Activated naive CD8-positive, alpha-beta T cell treated with anti-CD3 and anti-CD28 coated beads, Interleukin-2, amount 10 ng/mL, durations not matched to agents 7 days and 5 days (primary cell): ENCODE measurements at regions not wholly inside any gene's neighbourhood (a gene's known extent, or its start where the extent isn't known, plus 50 kb on each side); places are given as distances from the start of the nearest gene placed in this dataset.

Source experiments
- ATAC-seq: fragments of 150-1000 bp; cut with Tn5 transposase; one replicate; pipeline ENCODE4 v1.10.0; 2021; ENCODE audit warnings: low read depth, moderate library complexity
- POLR2A ChIA-PET: fragments of 350-600 bp; sonication (Branson Sonifier 250); formaldehyde crosslinking; loops from one replicate; lab custom pipeline; 2021; ENCODE audit warnings: antibody characterized with exemption; lab: Charles Lee
- DNase-seq: peaks from one replicate; pipeline ENCODE4 v3.0.0; 2021
- H3K27ac Mint-ChIP-seq: one replicate; pipeline ENCODE4 v1.8.0; 2022; ENCODE audit warnings: mild to moderate bottlenecking, mixed read lengths
- H3K27me3 Mint-ChIP-seq: one replicate; pipeline ENCODE4 v1.8.0; 2022; ENCODE audit warnings: mild to moderate bottlenecking, moderate library complexity, mixed read lengths
- H3K36me3 Mint-ChIP-seq: one replicate; pipeline ENCODE4 v1.8.0; 2021; ENCODE audit warnings: mild to moderate bottlenecking, mixed read lengths
- H3K4me1 Mint-ChIP-seq: one replicate; pipeline ENCODE4 v1.8.0; 2021; ENCODE audit warnings: mixed read lengths
- H3K4me3 Mint-ChIP-seq: one replicate; pipeline ENCODE4 v1.8.0; 2022; ENCODE audit warnings: mild to moderate bottlenecking, moderate library complexity, mixed read lengths
- H3K9me3 Mint-ChIP-seq: one replicate; pipeline ENCODE4 v1.8.0; 2021; ENCODE audit warnings: mixed read lengths

DNA sequence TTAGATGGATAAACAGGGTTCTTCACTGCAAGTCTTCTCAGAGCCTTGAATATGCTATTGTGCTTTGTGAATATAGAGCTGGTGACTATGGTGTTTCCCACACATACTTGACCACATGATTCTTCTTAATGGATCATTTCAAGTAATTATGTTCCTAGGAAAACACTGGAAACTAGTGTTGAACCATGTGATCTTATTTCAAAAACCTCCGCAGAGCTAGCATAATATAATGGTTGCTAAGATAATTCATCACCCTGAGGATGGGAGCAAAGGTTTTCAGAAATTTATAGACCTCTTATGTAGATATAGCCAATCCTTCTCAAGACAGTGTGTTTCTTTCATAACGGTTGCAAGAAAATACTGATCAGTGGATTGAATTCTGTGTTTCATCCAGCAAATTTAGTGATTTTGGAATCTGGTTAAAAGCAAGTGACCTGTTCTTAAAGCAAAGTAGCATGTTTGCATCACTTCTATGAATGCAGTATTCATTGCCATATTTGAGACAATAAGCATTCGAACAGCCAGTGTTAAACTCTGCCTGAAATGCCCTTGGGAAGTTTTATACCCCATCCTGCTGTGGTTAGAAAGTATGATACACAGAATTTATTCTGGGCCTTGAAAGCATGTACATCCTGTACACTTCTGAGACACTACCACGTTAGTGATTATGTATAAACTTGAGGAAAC, 341.0 kb upstream of the E2F7 start:
- ATAC-seq (no peak), DNase-seq (no peak)
- Mint-ChIP-seq H3K4me3 (no peak overlapping the region), H3K27me3 (no peaks in the 10 kb centered on the region), H3K36me3 (no peaks in the 10 kb centered on the region), H3K4me1 (no peaks in the 10 kb centered on the region), H3K9me3 (no peaks in the 10 kb centered on the region), H3K27ac (no peak overlapping the region)
- POLR2A ChIA-PET = no interaction called here

DNA sequence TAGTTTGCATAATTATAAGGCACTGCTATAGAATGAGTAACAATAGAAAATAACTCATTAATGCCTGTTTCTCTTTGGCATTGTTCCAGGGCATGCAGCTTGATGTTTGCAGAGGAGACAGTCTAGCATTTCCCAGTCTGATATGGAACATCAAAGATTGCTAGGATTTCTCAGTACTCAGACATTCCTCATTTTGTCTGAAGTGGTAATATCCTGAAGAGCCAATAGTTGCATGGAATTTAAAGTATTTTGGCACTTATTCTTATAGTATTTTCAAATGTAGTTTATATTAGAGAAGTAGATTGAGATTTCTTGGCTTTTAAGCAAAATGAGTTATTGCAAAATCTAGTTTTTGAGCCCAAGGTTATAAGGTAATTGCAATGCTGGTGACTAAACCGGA, 337.3 kb upstream of the E2F7 start:
- no peak for DNase-seq
- Mint-ChIP-seq H3K27me3 (no peaks in the 10 kb centered on the region), H3K4me1 (no peaks in the 10 kb centered on the region), H3K27ac (no peak overlapping the region), H3K4me3 (no peak overlapping the region), H3K36me3 (no peaks in the 10 kb centered on the region), H3K9me3 (no peaks in the 10 kb centered on the region)
- no peak for ATAC-seq
- POLR2A ChIA-PET = no interaction called here

DNA sequence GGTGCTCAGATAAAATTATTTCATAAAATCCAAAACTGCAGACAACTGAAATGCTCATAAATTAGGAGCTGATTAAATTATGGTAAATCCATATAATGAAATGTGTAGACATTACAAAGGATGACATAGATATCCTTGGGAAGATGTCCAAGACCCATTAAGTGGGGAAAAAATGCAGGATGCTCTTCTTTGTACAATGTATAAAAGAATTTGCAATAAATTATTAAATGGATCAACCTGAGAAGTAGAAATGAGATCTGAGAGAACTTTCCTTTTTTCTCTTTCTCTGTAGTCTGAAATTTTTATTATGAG, 336.4 kb upstream of the E2F7 start:
- no peaks in the 10 kb centered on the region for H3K36me3 Mint-ChIP-seq
- no peak overlapping the region for H3K27ac Mint-ChIP-seq
- H3K9me3 Mint-ChIP-seq = no peaks in the 10 kb centered on the region
- POLR2A ChIA-PET = no interaction called here
- H3K27me3 Mint-ChIP-seq = no peaks in the 10 kb centered on the region
- ATAC-seq (no peak), DNase-seq (no peak)
- H3K4me3 Mint-ChIP-seq = no peak overlapping the region
- H3K4me1 Mint-ChIP-seq = no peaks in the 10 kb centered on the region

DNA sequence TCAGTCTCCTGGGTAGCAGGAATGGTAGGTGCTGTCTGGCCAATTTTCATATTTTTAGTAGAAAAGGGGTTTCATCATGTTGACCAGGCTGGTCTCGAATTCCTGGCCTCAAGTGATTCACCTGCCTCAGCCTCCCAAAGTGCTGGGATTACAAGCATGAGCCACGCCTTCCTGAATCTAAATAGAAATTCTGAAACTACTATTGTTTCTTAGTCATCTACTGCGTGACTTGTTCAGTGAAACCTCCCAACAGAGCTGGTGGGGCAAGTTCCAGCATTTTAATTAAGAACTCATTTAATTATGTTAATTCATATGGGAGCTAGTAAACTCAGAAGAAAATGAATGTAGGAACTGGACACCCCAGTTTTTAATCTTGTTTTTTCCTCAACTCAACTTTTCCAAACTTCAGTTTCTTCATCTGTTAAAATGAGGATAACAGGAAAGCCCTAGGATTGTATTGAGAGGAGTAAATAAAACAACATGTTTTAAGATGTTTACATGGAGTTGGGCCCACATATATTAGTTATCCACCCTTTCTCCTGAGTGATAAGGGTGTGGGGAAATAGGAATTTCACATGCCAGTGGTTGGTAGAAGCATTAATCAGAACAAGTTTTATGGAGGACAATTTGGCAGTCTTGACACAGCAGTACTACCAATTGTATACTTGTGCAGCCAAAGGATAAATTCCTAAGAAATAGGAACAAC, 335.8 kb upstream of the E2F7 start:
- no peaks in the 10 kb centered on the region for H3K27me3 Mint-ChIP-seq
- H3K9me3 Mint-ChIP-seq = no peaks in the 10 kb centered on the region
- no peak overlapping the region for H3K4me3 Mint-ChIP-seq
- DNase-seq = no peak
- H3K27ac Mint-ChIP-seq = no peak overlapping the region
- no peak for ATAC-seq
- no peaks in the 10 kb centered on the region for H3K4me1 Mint-ChIP-seq
- POLR2A ChIA-PET = no interaction called here
- H3K36me3 Mint-ChIP-seq = no peaks in the 10 kb centered on the region

DNA sequence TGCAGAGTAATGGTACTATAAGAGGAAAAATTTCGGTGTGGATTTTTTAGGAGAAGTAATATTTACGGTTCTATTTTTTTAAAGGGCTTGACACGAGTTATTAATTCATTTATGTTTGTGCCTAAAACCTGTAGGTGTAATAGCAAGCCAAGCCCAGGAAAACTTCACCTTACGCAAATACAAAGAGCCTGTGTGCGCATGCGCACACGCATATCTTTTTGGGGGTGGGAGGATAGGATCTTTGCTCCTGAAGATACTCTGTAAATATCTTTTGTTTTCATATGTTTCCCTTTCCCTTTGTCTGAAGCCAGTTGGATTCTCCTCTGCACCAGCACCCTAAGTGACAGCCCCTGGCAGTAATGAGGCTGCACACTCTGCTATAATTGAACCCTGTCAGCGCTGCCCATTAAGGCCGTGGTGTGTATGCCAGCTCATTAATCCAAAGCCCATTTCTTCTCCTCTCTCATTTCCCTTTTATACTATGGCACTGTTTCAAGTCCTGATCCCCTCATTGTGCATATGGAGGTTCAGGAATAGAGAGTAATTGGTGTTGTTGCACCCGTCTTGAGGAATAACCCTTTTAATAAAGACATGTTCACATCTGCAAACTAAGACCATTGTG, 327.2 kb upstream of the E2F7 start:
- no peaks in the 10 kb centered on the region for H3K9me3 Mint-ChIP-seq
- H3K27me3 Mint-ChIP-seq = no peaks in the 10 kb centered on the region
- ATAC-seq (no peak), DNase-seq (no peak)
- no peaks in the 10 kb centered on the region for H3K36me3 Mint-ChIP-seq
- H3K4me1 Mint-ChIP-seq = no peaks in the 10 kb centered on the region
- H3K4me3 Mint-ChIP-seq = no peak overlapping the region
- no peak overlapping the region for H3K27ac Mint-ChIP-seq
- POLR2A ChIA-PET = no interaction called here

DNA sequence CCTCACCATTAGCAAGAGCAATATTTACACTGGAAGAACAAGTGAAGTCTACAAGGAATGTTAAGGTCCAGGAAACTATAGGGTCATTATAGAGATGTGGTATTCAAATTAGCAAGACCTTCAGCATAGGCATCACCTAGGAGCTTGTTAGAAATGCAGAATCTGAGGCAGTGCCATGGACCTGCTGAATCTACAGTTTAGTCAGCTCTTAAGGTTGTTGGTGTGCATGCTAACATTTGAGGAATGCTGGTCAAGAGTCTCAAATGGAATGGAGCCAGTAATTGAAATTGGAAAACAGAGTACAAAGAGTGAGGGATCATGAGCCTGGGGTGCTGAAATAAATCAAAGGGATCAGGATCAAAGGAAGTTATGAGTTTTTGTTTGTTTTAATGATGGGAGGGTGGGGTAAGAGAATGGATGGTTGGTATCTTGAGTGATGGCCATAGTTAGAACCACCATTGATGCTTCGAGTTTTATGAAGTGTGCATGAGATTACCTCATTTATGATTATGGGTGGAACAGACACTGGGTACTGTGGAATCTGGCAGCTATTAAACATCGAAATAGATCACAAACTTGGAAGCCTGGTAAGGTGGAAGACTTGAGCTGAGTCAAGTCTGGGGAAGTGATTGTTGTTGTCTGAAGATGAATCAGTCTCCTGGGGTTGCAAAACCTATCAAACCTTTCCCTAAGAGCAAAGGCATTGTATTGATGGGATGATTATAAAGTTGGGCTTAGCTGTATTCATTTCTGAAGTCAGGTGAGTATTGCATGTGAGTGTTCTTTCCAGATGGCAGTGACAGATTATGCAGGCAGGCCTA, 323.3 kb upstream of the E2F7 start:
- no peak for DNase-seq

DNA sequence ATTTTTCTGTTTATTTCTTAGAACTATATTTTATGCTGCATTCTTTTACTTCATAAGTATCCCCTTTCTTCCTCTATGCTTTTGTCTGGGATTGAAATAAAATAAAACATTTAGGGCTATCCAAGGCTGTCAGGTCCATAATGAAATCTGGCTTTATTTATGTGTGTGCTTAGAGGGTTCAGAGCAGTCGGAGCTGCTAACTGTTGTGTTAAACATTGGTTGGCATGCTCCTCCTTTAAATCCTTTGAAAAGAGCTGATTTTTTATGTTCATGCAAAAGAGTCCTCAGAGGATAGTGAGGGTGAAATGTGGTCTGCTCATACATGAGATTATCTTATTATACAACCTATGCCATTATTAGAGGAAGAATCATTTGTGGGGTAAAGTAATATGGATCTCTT, 322.3 kb upstream of the E2F7 start:
- POLR2A ChIA-PET = no interaction called here
- no peak overlapping the region for H3K4me3 Mint-ChIP-seq
- ATAC-seq = no peak
- H3K36me3 Mint-ChIP-seq = no peaks in the 10 kb centered on the region
- DNase-seq = no peak
- H3K4me1 Mint-ChIP-seq = no peaks in the 10 kb centered on the region
- H3K9me3 Mint-ChIP-seq = no peaks in the 10 kb centered on the region
- H3K27ac Mint-ChIP-seq = no peak overlapping the region
- no peaks in the 10 kb centered on the region for H3K27me3 Mint-ChIP-seq

More for the DNA sequence above, 323.3 kb upstream of the E2F7 start:
- Mint-ChIP-seq H3K9me3 (no peaks in the 10 kb centered on the region), H3K4me3 (no peak overlapping the region), H3K27me3 (no peaks in the 10 kb centered on the region), H3K36me3 (no peaks in the 10 kb centered on the region), H3K4me1 (no peaks in the 10 kb centered on the region), H3K27ac (no peak overlapping the region)
- ATAC-seq = no peak
- POLR2A ChIA-PET = no interaction called here

DNA sequence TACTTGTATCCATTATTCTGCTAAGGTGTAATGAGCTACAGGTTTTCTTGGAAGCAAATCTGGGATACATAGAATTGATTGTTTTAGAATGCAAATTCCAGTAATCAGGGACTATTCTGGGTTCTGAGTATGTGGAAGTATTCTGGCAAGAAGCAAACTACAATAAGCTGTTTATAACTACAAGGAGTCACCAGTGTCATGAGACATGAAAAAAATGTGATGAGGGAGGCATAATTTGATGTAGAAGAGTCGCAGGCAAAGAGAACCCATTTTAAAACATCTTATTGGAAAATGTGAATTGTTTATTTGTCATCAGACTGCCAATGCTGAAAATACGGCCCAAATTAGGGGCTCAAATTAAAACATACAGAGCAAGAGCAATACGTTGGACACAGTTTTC, 321.8 kb upstream of the E2F7 start:
- no peaks in the 10 kb centered on the region for H3K27me3 Mint-ChIP-seq
- H3K9me3 Mint-ChIP-seq = no peaks in the 10 kb centered on the region
- H3K36me3 Mint-ChIP-seq = no peaks in the 10 kb centered on the region
- no peak overlapping the region for H3K27ac Mint-ChIP-seq
- ATAC-seq (no peak), DNase-seq (no peak)
- POLR2A ChIA-PET = no interaction called here
- no peaks in the 10 kb centered on the region for H3K4me1 Mint-ChIP-seq
- H3K4me3 Mint-ChIP-seq = no peak overlapping the region

DNA sequence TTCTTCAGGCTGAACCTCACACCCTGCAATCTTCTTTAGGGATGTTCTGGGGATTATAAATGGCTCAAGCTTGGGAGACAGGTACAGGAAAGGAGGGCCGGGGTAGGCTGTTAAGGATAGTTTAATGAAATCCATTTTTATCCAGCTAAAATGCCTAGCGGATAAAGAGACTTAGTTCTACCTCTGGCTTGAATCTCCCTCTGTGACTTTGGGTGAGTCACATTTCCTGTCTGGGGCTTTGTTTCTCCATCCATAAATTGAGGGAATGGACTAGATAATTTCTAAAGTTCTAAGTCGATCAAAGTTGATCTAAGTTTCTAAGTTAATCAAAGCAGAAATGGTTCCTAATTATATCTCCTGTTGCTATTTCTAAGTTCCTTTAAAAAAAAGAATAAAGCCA, 319.6 kb upstream of the E2F7 start:
- no peak for DNase-seq
- Mint-ChIP-seq H3K27me3 (no peaks in the 10 kb centered on the region), H3K27ac (no peak overlapping the region), H3K4me3 (no peak overlapping the region), H3K36me3 (no peaks in the 10 kb centered on the region), H3K9me3 (no peaks in the 10 kb centered on the region), H3K4me1 (no peaks in the 10 kb centered on the region)
- no peak for ATAC-seq
- POLR2A ChIA-PET = no interaction called here

DNA sequence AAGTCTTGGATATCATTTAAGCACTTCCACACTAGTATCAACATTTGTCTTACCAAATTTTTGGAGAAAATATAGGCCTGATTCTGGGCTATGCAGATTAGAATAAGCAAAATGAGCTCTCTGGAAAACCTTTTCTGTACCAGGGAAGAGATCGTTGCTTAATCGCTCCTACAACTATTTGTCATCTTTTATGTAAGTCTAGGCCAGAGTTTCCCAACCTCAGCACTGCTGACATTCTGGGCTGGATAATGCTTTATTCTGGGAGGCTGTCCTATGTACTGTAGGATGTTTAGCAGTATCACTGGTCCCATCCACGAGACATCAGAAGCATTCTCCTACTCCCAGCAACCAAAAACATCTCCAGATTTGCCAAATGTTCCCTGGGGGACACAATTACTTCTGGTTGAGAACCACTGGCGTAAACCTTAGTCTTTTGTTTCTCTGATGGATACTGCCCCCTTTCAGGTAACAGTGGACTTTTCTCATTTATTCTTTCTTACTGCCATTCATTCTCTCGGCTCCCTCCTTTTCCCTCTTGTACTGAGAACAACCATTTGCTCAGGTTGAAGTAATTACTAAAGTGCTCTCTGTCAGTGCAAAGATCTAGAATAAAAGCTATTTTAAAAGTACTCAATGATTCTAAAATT, 316.9 kb upstream of the E2F7 start:
- Mint-ChIP-seq H3K4me3 (no peak overlapping the region), H3K36me3 (no peaks in the 10 kb centered on the region), H3K4me1 (no peaks in the 10 kb centered on the region), H3K27me3 (no peaks in the 10 kb centered on the region), H3K27ac (no peak overlapping the region), H3K9me3 (no peaks in the 10 kb centered on the region)
- DNase-seq = no peak
- POLR2A ChIA-PET = no interaction called here
- ATAC-seq = no peak

DNA sequence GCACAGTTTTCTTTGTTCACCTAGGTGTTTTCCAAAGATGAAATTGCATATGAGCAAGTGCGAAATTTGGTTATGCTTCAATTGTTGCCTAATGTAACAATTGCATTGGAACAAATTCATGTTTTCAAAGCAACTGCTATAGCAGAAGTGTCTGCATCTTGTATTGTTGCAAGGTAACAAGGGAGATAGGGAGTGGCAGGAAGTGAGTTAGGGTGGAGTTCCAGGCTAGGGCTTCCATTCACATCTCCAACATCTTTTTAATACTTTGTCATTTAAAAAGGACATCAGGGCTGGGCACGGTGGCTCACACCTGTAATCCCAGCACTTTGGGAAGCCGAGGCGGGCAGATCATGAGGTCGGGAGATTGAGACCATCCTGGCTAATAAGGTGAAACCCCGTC, 312.3 kb upstream of the E2F7 start:
- POLR2A ChIA-PET = no interaction called here
- Mint-ChIP-seq H3K27me3 (no peaks in the 10 kb centered on the region), H3K9me3 (no peaks in the 10 kb centered on the region), H3K4me3 (no peak overlapping the region), H3K36me3 (no peaks in the 10 kb centered on the region), H3K27ac (no peak overlapping the region), H3K4me1 (no peaks in the 10 kb centered on the region)
- no peak for ATAC-seq
- DNase-seq = no peak

DNA sequence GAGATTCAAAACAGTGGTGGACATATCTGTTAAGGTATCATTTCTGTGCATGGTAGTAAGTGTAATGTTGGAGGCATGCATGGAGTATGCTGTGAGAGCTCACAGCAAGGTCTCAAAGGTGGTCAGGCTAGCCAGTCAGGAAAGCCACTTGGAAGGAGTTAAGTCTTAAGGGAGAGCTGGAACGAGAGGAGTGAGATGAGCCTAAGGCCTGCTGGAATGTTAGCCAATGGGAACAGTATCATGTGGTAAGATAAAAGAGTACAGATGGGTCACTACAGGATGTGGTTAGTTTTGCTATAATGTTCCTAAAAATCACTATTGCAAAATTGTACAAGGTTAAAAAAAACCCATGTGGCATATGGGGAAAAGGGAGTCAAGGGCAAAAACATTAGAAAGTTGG, 311.7 kb upstream of the E2F7 start:
- Mint-ChIP-seq H3K9me3 (no peaks in the 10 kb centered on the region), H3K27ac (no peak overlapping the region), H3K36me3 (no peaks in the 10 kb centered on the region), H3K4me1 (no peaks in the 10 kb centered on the region), H3K4me3 (no peak overlapping the region), H3K27me3 (no peaks in the 10 kb centered on the region)
- POLR2A ChIA-PET = no interaction called here
- no peak for DNase-seq
- ATAC-seq = no peak

DNA sequence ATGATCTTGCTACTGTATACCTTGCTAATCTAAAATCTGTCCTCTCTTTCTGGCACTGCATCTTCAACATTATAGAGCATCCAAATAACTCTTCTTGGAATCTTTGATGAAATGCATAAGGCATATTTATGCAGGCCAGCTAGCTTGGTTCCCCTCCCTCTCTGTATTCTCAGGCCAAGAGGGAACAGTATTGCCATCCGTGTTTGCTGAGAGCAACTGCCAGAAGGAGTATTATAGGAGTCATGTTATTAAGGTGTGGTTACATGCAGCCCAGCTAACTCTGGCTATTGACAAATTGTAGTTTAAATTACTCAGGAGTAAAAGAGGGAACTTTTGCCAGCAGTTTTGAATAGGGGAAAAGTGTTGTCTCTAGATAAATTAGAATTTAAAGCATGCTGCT, 309.3 kb upstream of the E2F7 start:
- peaks cover 2% of the 10 kb centered on the region for H3K9me3 Mint-ChIP-seq
- H3K4me3 Mint-ChIP-seq = no peak overlapping the region
- DNase-seq (no peak), ATAC-seq (no peak)
- H3K27me3 Mint-ChIP-seq = no peaks in the 10 kb centered on the region
- H3K27ac Mint-ChIP-seq = no peak overlapping the region
- no peaks in the 10 kb centered on the region for H3K36me3 Mint-ChIP-seq
- no peaks in the 10 kb centered on the region for H3K4me1 Mint-ChIP-seq
- POLR2A ChIA-PET = no interaction called here
